Esophagus muscularis mucosa (tissue), 3 donors: ENCODE measurements at regions not wholly inside any gene's neighbourhood (a gene's known extent, or its start where the extent isn't known, plus 50 kb on each side); places are given as distances from the start of the nearest gene placed in this dataset.

Experiments used
- POLR2A ChIP-seq: fragments of 450-650 bp; IDR thresholded peaks from one replicate; pipeline ENCODE4 v1.6.1; 2017; ENCODE audit warnings: antibody characterized with exemption, moderate library complexity, mild to moderate bottlenecking, low read depth
- TF ChIP-seq, protein P1 (sequence below), 3 experiments: fragments of 200-600 bp in 2 of 3; fragments of 450-650 bp in 1 of 3; sonication (generic) in 2 of 3; IDR thresholded peaks; one replicate each; pipeline ENCODE4 v1.5.1; 2017 to 2019; ENCODE audit warnings: antibody characterized with exemption in 3 of 3, mild to moderate bottlenecking in 2 of 3, moderate library complexity in 1 of 3

DNA sequence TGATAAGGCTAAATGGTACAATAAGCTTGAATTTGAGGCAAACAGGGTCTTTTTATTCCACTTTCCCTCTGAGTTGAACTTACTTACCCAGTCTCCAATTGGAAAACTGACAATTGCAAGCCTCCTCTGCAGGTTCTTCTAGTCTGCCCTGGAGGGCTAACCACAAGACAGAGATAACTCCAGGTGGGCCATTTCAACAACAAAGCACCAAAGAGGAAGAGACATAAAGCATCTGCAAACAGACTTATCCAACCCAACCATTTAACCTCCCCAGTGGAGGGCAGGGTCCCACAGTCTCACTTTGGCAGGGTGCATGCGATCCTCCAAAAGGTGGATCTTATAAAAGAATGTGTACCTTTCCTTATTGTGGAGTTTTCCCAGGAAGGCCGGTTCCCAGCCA lies 525.8 kb downstream of the DIPK2A start:
- TF ChIP-seq, protein P1, sequence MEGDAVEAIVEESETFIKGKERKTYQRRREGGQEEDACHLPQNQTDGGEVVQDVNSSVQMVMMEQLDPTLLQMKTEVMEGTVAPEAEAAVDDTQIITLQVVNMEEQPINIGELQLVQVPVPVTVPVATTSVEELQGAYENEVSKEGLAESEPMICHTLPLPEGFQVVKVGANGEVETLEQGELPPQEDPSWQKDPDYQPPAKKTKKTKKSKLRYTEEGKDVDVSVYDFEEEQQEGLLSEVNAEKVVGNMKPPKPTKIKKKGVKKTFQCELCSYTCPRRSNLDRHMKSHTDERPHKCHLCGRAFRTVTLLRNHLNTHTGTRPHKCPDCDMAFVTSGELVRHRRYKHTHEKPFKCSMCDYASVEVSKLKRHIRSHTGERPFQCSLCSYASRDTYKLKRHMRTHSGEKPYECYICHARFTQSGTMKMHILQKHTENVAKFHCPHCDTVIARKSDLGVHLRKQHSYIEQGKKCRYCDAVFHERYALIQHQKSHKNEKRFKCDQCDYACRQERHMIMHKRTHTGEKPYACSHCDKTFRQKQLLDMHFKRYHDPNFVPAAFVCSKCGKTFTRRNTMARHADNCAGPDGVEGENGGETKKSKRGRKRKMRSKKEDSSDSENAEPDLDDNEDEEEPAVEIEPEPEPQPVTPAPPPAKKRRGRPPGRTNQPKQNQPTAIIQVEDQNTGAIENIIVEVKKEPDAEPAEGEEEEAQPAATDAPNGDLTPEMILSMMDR (IDR thresholded peaks at IDR 0.05): no peak
- TF ChIP-seq POLR2A: no peak
